ENCODE measurements at regions not wholly inside any gene's neighbourhood (a gene's known extent, or its start where the extent isn't known, plus 50 kb on each side); places are given as distances from the start of the nearest gene placed in this dataset.

DNA sequence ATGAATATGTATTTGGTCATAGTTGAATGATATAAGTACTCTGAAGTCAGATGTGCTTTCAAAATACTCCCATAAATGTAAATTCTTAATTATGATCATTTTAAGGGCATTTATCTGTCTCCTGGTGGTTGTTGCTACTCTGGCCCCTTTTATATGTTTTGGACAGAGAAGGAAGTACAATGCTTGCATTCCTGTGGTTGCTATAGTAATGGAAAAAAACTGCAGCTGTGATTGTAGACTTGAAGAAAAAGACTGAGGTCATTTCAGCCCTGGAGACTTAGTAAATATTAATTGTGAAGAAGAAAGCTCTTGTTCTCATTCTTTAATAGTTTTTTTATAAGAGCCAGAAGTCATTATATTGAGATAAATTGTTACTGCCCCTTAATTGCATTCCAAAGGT is 70.2 kb upstream of the FERD3L start:
- TF ChIP-seq CTCF (IDR thresholded peaks at IDR 0.05) (no peak), EZH2phosphoT487 (IDR thresholded peaks at IDR 0.05) (no peak)
